Body of pancreas (tissue), 4 donors: ENCODE measurements at regions not wholly inside any gene's neighbourhood (a gene's known extent, or its start where the extent isn't known, plus 50 kb on each side); places are given as distances from the start of the nearest gene placed in this dataset.
A peak's percentile ranks its signal among the peaks of the same experiment; 100 is the strongest.

Source experiments
- ATAC-seq: fragments of 150-250 bp; one replicate; pipeline ENCODE4 v1.9.1; 2016
- DNase-seq, 4 donors: peaks; one replicate each; pipeline ENCODE4 v3.0.0-alpha.2; 2019
- H3K27ac ChIP-seq, 4 donors: fragments of 200-600 bp; sonication (generic); 1 replicate in 3 of 4; 2 replicates in 1 of 4; pipeline versions ENCODE4 v1.5.1 to v1.6.1; 2016 to 2019; ENCODE audit warnings: mild to moderate bottlenecking in 1 of 4, mixed read lengths in 1 of 4, moderate library complexity in 1 of 4
- H3K27me3 ChIP-seq, 2 donors: fragments of 200-600 bp; sonication (generic); one replicate each; pipeline ENCODE4 v1.6.0; 2016; ENCODE audit warnings: mild to moderate bottlenecking in 1 of 2
- H3K36me3 ChIP-seq, 2 donors: fragments of 200-600 bp; sonication (generic); replicated peaks in 1 of 2; 2 replicates each; pipeline ENCODE4 v1.5.1; 2016; ENCODE audit warnings: low read depth in 2 of 2; ENCODE audit not compliant: insufficient read depth in 1 of 2
- H3K4me1 ChIP-seq: fragments of 200-600 bp; sonication (generic); one replicate; pipeline ENCODE4 v1.6.0; 2016
- H3K4me3 ChIP-seq, 2 donors: fragments of 200-600 bp; sonication (generic); 1 replicate in 1 of 2; 2 replicates in 1 of 2; pipeline ENCODE4 v1.5.1; 2016 to 2019
- H3K9me3 ChIP-seq, 3 donors: fragments of 200-600 bp; sonication (generic); 1 replicate in 2 of 3; 2 replicates in 1 of 3; pipeline ENCODE4 v1.5.1; 2016
- POLR2A ChIP-seq, 3 donors: fragments of 450-650 bp; IDR thresholded peaks; one replicate each; pipeline ENCODE4 v1.6.1; 2016; ENCODE audit warnings: antibody characterized with exemption in 3 of 3, mild to moderate bottlenecking in 2 of 3
- WGBS, 2 donors: methylation state at CpG; one replicate each; pipeline ENCODE4 v1.1.5; 2017; 5-methylcytosine and 5-hydroxymethylcytosine counted together
- intact Hi-C: fragments of 100-400 bp; cut with DNase I; formaldehyde crosslinking; loops from one replicate; pipeline ENCODE4 v1.15.1; 2023
- TF ChIP-seq, protein P1 (sequence below), 7 experiments: fragments of 450-650 bp in 4 of 7; fragments of 200-600 bp in 3 of 7; sonication (generic) in 3 of 7; IDR thresholded peaks; one replicate each; pipeline ENCODE4 v1.5.1; 2016 to 2019; ENCODE audit warnings: antibody characterized with exemption in 7 of 7

DNA sequence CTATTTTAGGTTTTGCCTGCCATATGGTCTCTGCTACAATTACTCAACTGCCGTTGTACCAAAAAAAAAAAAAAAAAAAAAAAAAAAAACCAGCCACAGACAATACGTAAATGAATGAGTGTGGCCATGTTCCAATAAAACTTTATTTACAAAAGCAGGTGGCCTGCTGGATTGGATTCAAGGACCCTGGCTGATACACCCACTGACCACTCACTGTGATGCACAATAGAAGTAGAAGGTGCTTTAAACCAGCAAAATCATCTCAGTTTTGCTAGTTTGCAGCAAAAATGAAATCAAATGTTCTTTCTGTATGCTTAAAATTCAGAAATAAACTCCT lies 137.4 kb downstream of the AKAIN1 start:
- Histone ChIP-seq H3K4me3 (no peak overlapping the region), H3K9me3 (no peaks in the 10 kb centered on the region), H3K36me3 (no peaks in the 10 kb centered on the region), H3K27me3 (peaks cover 0 to 3% of the 10 kb centered on the region in 2 donors), H3K4me1 (no peaks in the 10 kb centered on the region), H3K27ac (no peak overlapping the region)
- no peak for DNase-seq
- intact Hi-C loops, result loop anchor here (10.0 kb wide), 1 partner anchor 955 kb away; no protein-coding TSS in a partner anchor
- TF ChIP-seq, protein P1, sequence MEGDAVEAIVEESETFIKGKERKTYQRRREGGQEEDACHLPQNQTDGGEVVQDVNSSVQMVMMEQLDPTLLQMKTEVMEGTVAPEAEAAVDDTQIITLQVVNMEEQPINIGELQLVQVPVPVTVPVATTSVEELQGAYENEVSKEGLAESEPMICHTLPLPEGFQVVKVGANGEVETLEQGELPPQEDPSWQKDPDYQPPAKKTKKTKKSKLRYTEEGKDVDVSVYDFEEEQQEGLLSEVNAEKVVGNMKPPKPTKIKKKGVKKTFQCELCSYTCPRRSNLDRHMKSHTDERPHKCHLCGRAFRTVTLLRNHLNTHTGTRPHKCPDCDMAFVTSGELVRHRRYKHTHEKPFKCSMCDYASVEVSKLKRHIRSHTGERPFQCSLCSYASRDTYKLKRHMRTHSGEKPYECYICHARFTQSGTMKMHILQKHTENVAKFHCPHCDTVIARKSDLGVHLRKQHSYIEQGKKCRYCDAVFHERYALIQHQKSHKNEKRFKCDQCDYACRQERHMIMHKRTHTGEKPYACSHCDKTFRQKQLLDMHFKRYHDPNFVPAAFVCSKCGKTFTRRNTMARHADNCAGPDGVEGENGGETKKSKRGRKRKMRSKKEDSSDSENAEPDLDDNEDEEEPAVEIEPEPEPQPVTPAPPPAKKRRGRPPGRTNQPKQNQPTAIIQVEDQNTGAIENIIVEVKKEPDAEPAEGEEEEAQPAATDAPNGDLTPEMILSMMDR (IDR thresholded peaks at IDR 0.05), result no peak
- 39 to 47% methylated on average over 2 of the region's 2 CpGs for WGBS, 2 donors
- ATAC-seq, result no peak

DNA sequence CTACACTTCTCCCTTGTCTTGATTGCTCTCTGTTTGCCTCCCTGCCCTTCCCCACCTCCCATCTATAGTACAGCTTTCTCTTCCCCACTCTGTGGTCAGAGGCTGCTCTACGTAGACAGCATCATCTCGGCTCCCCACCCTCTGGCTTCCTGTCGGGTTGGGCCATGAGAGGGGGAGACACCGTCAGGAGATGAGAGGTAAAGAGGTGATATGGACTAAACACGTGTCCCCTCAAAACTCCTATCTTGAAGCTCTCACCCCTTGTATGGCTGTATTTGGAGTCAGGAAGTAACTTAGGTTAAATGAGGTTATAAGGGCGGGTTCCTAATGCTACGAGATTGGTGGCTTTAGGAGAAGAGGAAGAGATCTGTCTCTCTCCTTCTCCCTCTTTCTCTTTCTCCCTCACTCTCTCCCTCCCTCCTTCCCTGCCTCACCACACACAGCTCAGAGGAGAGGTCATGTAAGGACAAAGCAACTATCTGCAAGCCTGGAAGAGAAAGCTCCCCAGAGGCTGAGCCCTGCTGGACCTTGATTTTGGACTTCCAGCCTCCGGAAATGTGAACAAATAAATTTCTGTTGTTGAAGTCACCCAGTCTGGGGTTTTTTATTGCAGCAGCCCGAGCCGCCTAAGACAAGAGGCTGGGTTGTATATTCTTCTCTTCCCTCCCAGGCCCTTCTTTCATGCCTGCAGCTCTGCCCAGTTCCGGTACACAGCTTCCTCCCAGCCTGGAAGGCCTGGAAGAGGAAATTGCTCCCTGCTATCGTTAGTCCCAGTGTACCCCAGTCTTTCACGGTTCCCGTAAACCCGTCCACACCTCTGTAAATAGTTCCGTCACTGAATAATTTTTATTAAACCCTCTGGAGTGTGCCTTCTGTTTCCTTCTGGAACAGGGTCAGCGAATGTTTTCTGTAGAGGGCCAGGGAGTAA lies 138.0 kb downstream of the AKAIN1 start:
- DNase-seq (no peak), ATAC-seq (no peak)
- Histone ChIP-seq H3K4me1 (no peaks in the 10 kb centered on the region), H3K27me3 (peaks cover 0 to 3% of the 10 kb centered on the region in 2 donors), H3K9me3 (no peaks in the 10 kb centered on the region), H3K4me3 (no peak overlapping the region), H3K36me3 (no peaks in the 10 kb centered on the region), H3K27ac (no peak overlapping the region)
- WGBS, 2 donors, result 43 to 47% methylated on average over 17 of the region's 17 CpGs
- TF ChIP-seq POLR2A (IDR thresholded peaks at IDR 0.05), result no peak
- intact Hi-C loops, result loop anchor here (10.0 kb wide), 1 partner anchor 954 kb away; no protein-coding TSS in a partner anchor

DNA sequence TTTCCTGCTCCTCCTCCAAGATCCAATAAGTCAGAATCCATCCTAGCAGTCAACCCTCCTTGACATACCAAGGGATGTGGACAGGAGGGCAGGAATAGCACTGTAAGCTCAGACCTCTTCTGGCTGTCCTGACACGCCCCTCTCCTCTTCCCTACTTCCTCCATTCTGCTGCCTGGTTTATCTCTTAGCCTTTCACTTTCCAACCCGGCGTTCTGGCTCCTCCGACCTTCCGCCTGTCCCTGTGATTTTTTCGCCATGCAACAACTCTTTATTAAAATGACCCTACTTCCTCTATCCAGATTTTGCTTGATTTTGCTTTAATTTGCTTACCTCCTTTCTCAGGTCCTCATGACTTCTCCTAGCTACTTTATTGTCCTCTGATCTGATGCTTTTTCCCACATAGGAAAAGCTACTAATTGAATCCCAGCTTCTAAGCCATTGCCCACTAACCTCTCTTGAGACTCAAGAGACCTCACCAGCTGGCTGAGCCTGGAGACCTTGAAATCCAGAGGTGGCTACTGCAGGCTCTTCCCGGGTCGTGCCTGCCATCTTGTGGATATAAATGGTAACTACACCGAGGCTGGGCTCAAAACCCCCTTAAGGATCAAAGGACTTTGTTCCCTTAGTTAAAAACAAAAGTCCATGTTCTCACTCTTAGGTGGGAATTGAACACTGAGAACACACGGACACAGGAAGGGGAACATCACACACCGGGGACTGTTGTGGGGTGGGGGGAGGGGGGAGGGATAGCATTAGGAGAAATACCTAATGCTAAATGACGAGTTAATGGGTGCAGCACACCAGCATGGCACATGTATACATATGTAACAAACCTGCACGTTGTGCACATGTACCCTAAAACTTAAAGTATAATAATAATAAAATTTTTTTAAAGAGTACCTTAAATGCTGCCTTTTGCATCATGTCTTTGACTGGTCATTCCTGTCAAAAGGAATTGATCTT lies 139.4 kb downstream of the AKAIN1 start:
- peak; percentile 72 for ATAC-seq
- Histone ChIP-seq H3K4me3 (no peak overlapping the region), H3K36me3 (no peaks in the 10 kb centered on the region), H3K4me1 (no peaks in the 10 kb centered on the region), H3K9me3 (no peaks in the 10 kb centered on the region), H3K27me3 (peaks cover 0 to 3% of the 10 kb centered on the region in 2 donors), H3K27ac (no peak overlapping the region)
- peak; percentile 61 to 71 (median 65) for DNase-seq
- TF ChIP-seq, protein P1 (IDR thresholded peaks at IDR 0.05), result peak; percentile 57 to 79 (median 69)
- TF ChIP-seq POLR2A (IDR thresholded peaks at IDR 0.05), result no peak
- whole genome bisulfite sequencing, 2 donors, result 16 to 23% methylated on average over 13 of the region's 13 CpGs
- intact Hi-C loops, result loop anchor here (10.0 kb wide), 1 partner anchor 953 kb away; no protein-coding TSS in a partner anchor

DNA sequence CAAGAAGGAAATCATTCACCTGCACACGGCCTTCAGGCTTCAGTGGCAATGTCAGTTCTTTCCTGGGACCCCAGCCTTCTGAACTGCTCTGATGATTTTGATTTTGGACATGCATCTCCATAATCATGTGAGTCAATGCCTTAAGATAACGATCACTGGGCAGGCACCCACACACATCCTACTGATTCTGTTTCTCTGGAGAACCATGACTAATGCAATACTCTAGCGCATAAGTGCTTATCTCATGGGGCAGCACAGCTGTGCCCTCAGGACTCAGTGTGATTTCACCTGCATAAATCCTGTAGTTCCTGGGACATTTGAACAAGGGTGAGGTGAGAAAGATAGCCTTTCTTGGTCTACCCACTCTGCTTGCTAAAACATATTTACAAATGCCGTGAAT lies 144.6 kb downstream of the AKAIN1 start:
- no peak overlapping the region for H3K4me3 ChIP-seq
- H3K36me3 ChIP-seq, result no peaks in the 10 kb centered on the region
- H3K27me3 ChIP-seq, result peaks cover 0 to 3% of the 10 kb centered on the region in 2 donors
- H3K27ac ChIP-seq, result no peak overlapping the region
- no peak for TF ChIP-seq POLR2A (IDR thresholded peaks at IDR 0.05)
- TF ChIP-seq, protein P1 (IDR thresholded peaks at IDR 0.05), result no peak
- H3K9me3 ChIP-seq, result no peaks in the 10 kb centered on the region
- DNase-seq, result no peak
- intact Hi-C loops, result loop anchor here (10.0 kb wide), 1 partner anchor 948 kb away; no protein-coding TSS in a partner anchor
- 33 to 52% methylated on average over 4 of the region's 4 CpGs for WGBS, 2 donors
- no peak for ATAC-seq
- H3K4me1 ChIP-seq, result no peaks in the 10 kb centered on the region

DNA sequence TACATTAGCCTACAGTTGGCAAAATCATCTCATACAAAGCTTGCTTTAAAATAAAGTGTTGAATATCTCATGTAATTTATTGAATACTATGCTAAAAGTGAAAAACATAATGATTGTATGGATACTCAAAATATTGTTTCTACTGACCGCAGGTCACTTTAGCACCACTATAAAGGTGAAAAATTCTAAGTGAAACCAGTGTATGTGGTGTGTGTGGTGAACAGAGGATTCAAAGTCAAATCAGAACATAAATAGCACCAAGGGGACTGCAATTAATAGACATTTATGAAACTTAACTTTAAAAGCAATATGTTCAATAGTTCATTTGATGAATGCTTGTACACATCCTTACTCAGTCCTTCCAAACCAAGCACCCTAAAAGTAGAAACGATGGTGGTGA lies 145.8 kb downstream of the AKAIN1 start:
- no peaks in the 10 kb centered on the region for H3K9me3 ChIP-seq
- no peak for ATAC-seq
- WGBS, 2 donors, result 43 to 49% methylated on average over 2 of the region's 2 CpGs
- no peaks in the 10 kb centered on the region for H3K4me1 ChIP-seq
- no peak for DNase-seq
- H3K27me3 ChIP-seq, result no peaks in the 10 kb centered on the region
- no peak overlapping the region for H3K27ac ChIP-seq
- intact Hi-C loops, result loop anchor here (10.0 kb wide), 1 partner anchor 946 kb away; no protein-coding TSS in a partner anchor
- no peak overlapping the region for H3K4me3 ChIP-seq
- no peaks in the 10 kb centered on the region for H3K36me3 ChIP-seq
- TF ChIP-seq, protein P1 (IDR thresholded peaks at IDR 0.05), result no peak
- no peak for TF ChIP-seq POLR2A (IDR thresholded peaks at IDR 0.05)
